AG09319 (cell line): ENCODE measurements at regions not wholly inside any gene's neighbourhood (a gene's known extent, or its start where the extent isn't known, plus 50 kb on each side); places are given as distances from the start of the nearest gene placed in this dataset.

Experiments
- DNase-seq: peaks from one replicate; pipeline ENCODE4 v3.0.0-alpha.2; 2010; ENCODE audit warnings: low read depth; ENCODE audit errors: extremely low read depth
- CTCF ChIP-seq: IDR thresholded peaks from 2 replicates; pipeline ENCODE4 v1.5.1; 2011; ENCODE audit warnings: low read depth, mild to moderate bottlenecking, inconsistent platforms, low read length, moderate library complexity

GRCh38 chr15:96088650-96089049 is 241.8 kb upstream of the NR2F2 start:
- TF ChIP-seq CTCF, result no peak
- no peak for DNase-seq

- DNase-seq, result no peak
- TF ChIP-seq CTCF, result no peak
These were observed 241.0 kb upstream of the NR2F2 start for GRCh38 chr15:96089405-96090058.

GRCh38 chr15:96092186-96092585 is 238.3 kb upstream of the NR2F2 start:
- no peak for DNase-seq

GRCh38 chr15:96093063-96093462 is 237.4 kb upstream of the NR2F2 start:
- TF ChIP-seq CTCF, result no peak
- no peak for DNase-seq

More at GRCh38 chr15:96092186-96092585, 238.3 kb upstream of the NR2F2 start:
- TF ChIP-seq CTCF, result no peak

GRCh38 chr15:96097661-96098060 is 232.8 kb upstream of the NR2F2 start:
- no peak for DNase-seq
- no peak for TF ChIP-seq CTCF

GRCh38 chr15:96102631-96103030 is 227.9 kb upstream of the NR2F2 start:
- no peak for DNase-seq
- no peak for TF ChIP-seq CTCF

- no peak for DNase-seq
- TF ChIP-seq CTCF, result no peak
These were observed 224.3 kb upstream of the NR2F2 start for GRCh38 chr15:96106181-96106580.
